GM12878 (cell line): ENCODE measurements at regions not wholly inside any gene's neighbourhood (a gene's known extent, or its start where the extent isn't known, plus 50 kb on each side); places are given as distances from the start of the nearest gene placed in this dataset.

ENCODE experiments used
- ATAC-seq: fragments of 200-7000 bp; cut with Tn5 transposase; 3 replicates; pipeline ENCODE4 v1.9.1; 2020; ENCODE audit warnings: mild to moderate bottlenecking, moderate library complexity
- BruUV-seq: library from RNA; stranded (reverse); fragments of 400-500 nt; replicated peaks from 2 replicates; lab custom pipeline; 2021; lab: Mats Ljungman, UMichigan
- CTCF ChIA-PET: fragments of 300-600 bp; sonication (Branson Sonifier 250); formaldehyde crosslinking; extraction: SDS; loops from one replicate; lab custom pipeline; 2021; ENCODE audit warnings: inconsistent platforms; lab: Yijun Ruan, JAX
- POLR2A ChIA-PET: fragments of 350-600 bp; formaldehyde crosslinking; extraction: SDS; loops from one replicate; lab custom pipeline; 2021; ENCODE audit warnings: inconsistent platforms; lab: Charles Lee
- RAD21 ChIA-PET: fragments of 300-600 bp; sonication (Branson Sonifier 250); formaldehyde crosslinking; loops from one replicate; lab custom pipeline; 2023; ENCODE audit warnings: antibody characterized with exemption; ENCODE audit not compliant: unreplicated experiment; lab: Charles Lee
- SMC1A ChIA-PET: fragments of 300-600 bp; sonication (Branson Sonifier 250); formaldehyde crosslinking; loops from one replicate; lab custom pipeline; 2023; ENCODE audit not compliant: unreplicated experiment, uncharacterized antibody; lab: Charles Lee
- DNase-seq: peaks from one replicate; pipeline ENCODE4 v3.0.0-alpha.2; 2011; ENCODE audit warnings: low read depth, low spot score
- FAIRE-seq: peaks from 3 replicates; lab custom pipeline; 2011; peaks lifted over from hg19 to GRCh38; lab: Jason Lieb, UNC
- H2AFZ ChIP-seq: 2 replicates; pipeline ENCODE4 v1.6.0; 2011; ENCODE audit warnings: low read depth, low read length, control low read depth; ENCODE audit not compliant: control insufficient read depth
- H3K27ac ChIP-seq: 2 replicates; pipeline ENCODE4 v1.5.1; 2011; ENCODE audit warnings: control low read depth; ENCODE audit not compliant: control insufficient read depth, insufficient read depth
- H3K27me3 ChIP-seq, 2 experiments: replicated peaks in 1 of 2; 2 replicates each; pipeline versions ENCODE4 v1.6.0 to v1.6.1; 2011; ENCODE audit warnings: low read length in 1 of 2; ENCODE audit not compliant: control insufficient read depth in 2 of 2, insufficient read depth in 2 of 2
- H3K36me3 ChIP-seq, 2 experiments: 2 replicates each; pipeline ENCODE4 v1.5.1; 2011; ENCODE audit warnings: low read length in 1 of 2; ENCODE audit not compliant: control insufficient read depth in 2 of 2, insufficient read depth in 2 of 2
- H3K4me1 ChIP-seq: 2 replicates; pipeline ENCODE4 v1.6.1; 2011; ENCODE audit warnings: mild to moderate bottlenecking, low read length, moderate library complexity, mixed read lengths; ENCODE audit not compliant: control insufficient read depth, insufficient read depth
- H3K4me2 ChIP-seq: 2 replicates; pipeline ENCODE4 v1.6.0; 2011; ENCODE audit warnings: control low read depth; ENCODE audit not compliant: control insufficient read depth, insufficient read depth
- H3K4me3 ChIP-seq: fragments of 200-600 bp; sonication (generic); 2 replicates; pipeline ENCODE4 v1.5.1; 2016
- H3K79me2 ChIP-seq: 2 replicates; pipeline ENCODE4 v1.6.0; 2011; ENCODE audit warnings: low read length; ENCODE audit not compliant: control insufficient read depth, insufficient read depth
- H3K9ac ChIP-seq: 2 replicates; pipeline ENCODE4 v1.8.0; 2011; ENCODE audit warnings: low read length, control low read depth, mixed read lengths; ENCODE audit not compliant: control insufficient read depth, insufficient read depth
- H3K9me3 ChIP-seq: replicated peaks from 3 replicates; pipeline ENCODE4 v1.5.1; 2011; ENCODE audit warnings: mild to moderate bottlenecking, low read length; ENCODE audit not compliant: control insufficient read depth, insufficient read depth
- H4K20me1 ChIP-seq: 2 replicates; pipeline ENCODE4 v1.6.0; 2011; ENCODE audit not compliant: control insufficient read depth, insufficient read depth
- CBFB ChIP-seq: IDR thresholded peaks from 2 replicates; pipeline ENCODE4 v1.6.1; 2016; ENCODE audit warnings: antibody characterized with exemption, low read depth
- HCFC1 ChIP-seq: fragments of 150-350 bp; IDR thresholded peaks from 2 replicates; pipeline ENCODE4 v1.6.1; 2014; ENCODE audit warnings: low read length
- IRF4 ChIP-seq: IDR thresholded peaks from 2 replicates; pipeline ENCODE4 v1.6.1; 2011; ENCODE audit warnings: low read depth, low read length
- NRF1 ChIP-seq: conservative IDR thresholded peaks from 2 replicates; pipeline ENCODE4 v1.6.1; 2011; ENCODE audit warnings: mild to moderate bottlenecking, low read depth, low read length, improper control_type of control experiment
- RAD21 ChIP-seq: IDR thresholded peaks from 2 replicates; pipeline ENCODE4 v1.6.1; 2011; ENCODE audit warnings: mild to moderate bottlenecking, low read depth, low read length, moderate library complexity; ENCODE audit not compliant: insufficient read depth
- RAD51 ChIP-seq: fragments of 450-650 bp; IDR thresholded peaks from 2 replicates; pipeline ENCODE4 v1.6.1; 2016; ENCODE audit warnings: moderate library complexity, mild to moderate bottlenecking, inconsistent platforms
- SRF ChIP-seq, 2 experiments: IDR thresholded peaks; 2 replicates each; pipeline ENCODE4 v1.6.1; 2011; ENCODE audit warnings: low read depth in 2 of 2, low read length in 2 of 2, mild to moderate bottlenecking in 1 of 2, moderate library complexity in 1 of 2
- TAF1 ChIP-seq: IDR thresholded peaks from 2 replicates; pipeline ENCODE4 v1.6.1; 2011; ENCODE audit warnings: mild to moderate bottlenecking, low read depth, low read length, borderline replicate concordance
- TARDBP ChIP-seq: IDR thresholded peaks from 2 replicates; pipeline ENCODE4 v1.6.1; 2016; ENCODE audit warnings: borderline replicate concordance
- TBL1XR1 ChIP-seq: IDR thresholded peaks from 2 replicates; pipeline ENCODE4 v1.6.1; 2012; ENCODE audit warnings: low read depth, low read length, improper control_type of control experiment
- YY1 ChIP-seq: IDR thresholded peaks from 2 replicates; pipeline ENCODE4 v1.6.1; 2011; ENCODE audit warnings: low read depth, mild to moderate bottlenecking, low read length
- ZBED1 ChIP-seq: IDR thresholded peaks from 2 replicates; pipeline ENCODE4 v1.6.1; 2016; ENCODE audit warnings: borderline replicate concordance
- ZNF274 ChIP-seq: IDR thresholded peaks from one replicate; pipeline ENCODE4 v1.8.0; 2011; ENCODE audit not compliant: insufficient read length, insufficient read depth
- WGBS: methylation state at CpG from one replicate; pipeline ENCODE4 v1.1.6; 2016; ENCODE audit warnings: low lambda C conversion rate; ENCODE audit not compliant: insufficient replicate concordance, insufficient coverage; ENCODE audit errors: missing lambda C conversion rate; 5-methylcytosine and 5-hydroxymethylcytosine counted together
- in situ Hi-C: fragments of 300-500 bp; cut with MboI; formaldehyde crosslinking; loops from 9 replicates; pipeline ENCODE4 v1.14.3; 2018; ENCODE audit warnings: mixed read lengths
- intact Hi-C: fragments of 100-400 bp; cut with micrococcal nuclease; formaldehyde crosslinking; loops from one replicate; pipeline ENCODE4 v1.14.2; 2022; ENCODE audit not compliant: unreplicated experiment
- TF ChIP-seq, protein P1 (sequence below): IDR thresholded peaks from 2 replicates; pipeline ENCODE4 v1.6.1; 2012; ENCODE audit warnings: low read depth, low read length, improper control_type of control experiment

GRCh38 chr11:49499117-49499516 is 290.7 kb upstream of the FOLH1 start:
- BruUV-seq = no TSS peak
- 11% methylated on average over 3 of the region's 3 CpGs for WGBS
- no peak for ATAC-seq
- ChIA-PET SMC1A (no interaction called here), POLR2A (no interaction called here)
- Histone ChIP-seq H3K27ac (no peak overlapping the region), H3K4me3 (no peak overlapping the region), H3K4me2 (no peak overlapping the region), H4K20me1 (no peaks in the 10 kb centered on the region), H3K4me1 (no peaks in the 10 kb centered on the region), H3K36me3 (no peaks in the 10 kb centered on the region), H3K9me3 (no peaks in the 10 kb centered on the region), H2AFZ (no peak overlapping the region)
- in situ Hi-C loops = no loop called here
- DNase-seq = no peak
- TF ChIP-seq, protein P1, sequence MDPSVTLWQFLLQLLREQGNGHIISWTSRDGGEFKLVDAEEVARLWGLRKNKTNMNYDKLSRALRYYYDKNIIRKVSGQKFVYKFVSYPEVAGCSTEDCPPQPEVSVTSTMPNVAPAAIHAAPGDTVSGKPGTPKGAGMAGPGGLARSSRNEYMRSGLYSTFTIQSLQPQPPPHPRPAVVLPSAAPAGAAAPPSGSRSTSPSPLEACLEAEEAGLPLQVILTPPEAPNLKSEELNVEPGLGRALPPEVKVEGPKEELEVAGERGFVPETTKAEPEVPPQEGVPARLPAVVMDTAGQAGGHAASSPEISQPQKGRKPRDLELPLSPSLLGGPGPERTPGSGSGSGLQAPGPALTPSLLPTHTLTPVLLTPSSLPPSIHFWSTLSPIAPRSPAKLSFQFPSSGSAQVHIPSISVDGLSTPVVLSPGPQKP = no peak
- TF ChIP-seq NRF1 = no peak
- no peak for TF ChIP-seq YY1
- TF ChIP-seq ZBED1 = no peak
- no peak for TF ChIP-seq ZNF274
- TF ChIP-seq IRF4 = no peak
- no peak for TF ChIP-seq SRF (IDR thresholded peaks at IDR 0.05; ENCODE audit: low read depth in 2 of 2, low read length in 2 of 2)
- no peak for TF ChIP-seq HCFC1
- TF ChIP-seq RAD51 = no peak
- no peak for TF ChIP-seq TBL1XR1
- no peak for TF ChIP-seq TAF1
- no peak for TF ChIP-seq CBFB
- no peak for TF ChIP-seq RAD21
- no peak for TF ChIP-seq TARDBP
- TF ChIP-seq, all 136 proteins: peak for 0
- intact Hi-C loops = no loop called here
- H3K9ac ChIP-seq = no peak overlapping the region
- no peaks in the 10 kb centered on the region for H3K27me3 ChIP-seq
- H3K79me2 ChIP-seq = no peaks in the 10 kb centered on the region
- no peak for FAIRE-seq
- ChIA-PET CTCF (no interaction called here), RAD21 (no interaction called here)
